ENCODE measurements at regions not wholly inside any gene's neighbourhood (a gene's known extent, or its start where the extent isn't known, plus 50 kb on each side); places are given as distances from the start of the nearest gene placed in this dataset.

DNA sequence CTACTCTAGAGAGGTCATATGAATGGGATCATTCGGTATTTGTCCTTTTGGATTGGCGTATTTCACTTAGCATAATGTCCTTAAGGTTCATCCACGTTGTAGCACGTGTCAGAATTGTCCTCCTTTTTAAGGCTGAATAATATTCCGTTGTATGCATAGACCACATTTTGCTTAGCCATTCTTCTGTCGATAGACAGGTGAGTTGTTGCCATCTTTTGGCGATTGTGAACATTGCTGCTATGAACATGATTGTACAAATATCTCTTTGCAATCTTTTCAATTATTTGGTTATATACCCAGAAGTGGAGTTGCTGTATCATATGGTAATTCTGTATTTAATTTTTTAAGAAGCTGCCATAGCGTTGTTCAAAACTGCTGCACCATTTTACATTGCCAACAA, 52.4 kb upstream of the GOLGA8J start:
- H3K4me1 Mint-ChIP-seq (ENCODE audit: low read depth, unreplicated experiment): no peaks in the 10 kb centered on the region

DNA sequence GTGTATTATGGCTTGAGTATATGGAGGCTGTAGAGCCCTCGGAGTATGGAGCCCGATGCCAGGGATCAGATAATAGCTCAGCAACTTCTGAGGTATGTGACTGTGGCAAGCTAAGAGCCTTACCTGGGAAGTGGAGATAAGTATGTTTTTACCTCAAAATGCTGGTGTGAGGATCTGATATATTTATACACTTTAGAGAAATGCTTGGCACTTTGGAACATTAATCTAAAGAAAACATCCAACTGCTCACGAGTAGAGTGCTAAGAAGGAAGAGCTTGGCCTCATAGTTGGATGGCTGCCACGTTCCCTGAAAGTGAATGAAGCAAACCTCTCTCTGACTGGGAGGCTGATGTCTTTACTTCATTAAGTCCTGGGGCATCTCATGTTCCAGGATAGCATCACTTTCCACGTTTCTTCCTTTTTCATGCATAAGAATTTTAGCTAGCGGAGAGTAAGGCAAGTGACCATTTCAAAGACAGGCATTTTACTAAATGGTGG, 58.9 kb upstream of the GOLGA8J start:
- peaks cover 29% of the 10 kb centered on the region for H3K27me3 Mint-ChIP-seq (ENCODE audit: unreplicated experiment)
- CTCF ChIA-PET: interaction anchor here (0.6 kb wide), 1 partner anchor 31 kb away, joined by 3 read pairs; no protein-coding TSS in a partner anchor
- intact Hi-C loops (cut with micrococcal nuclease; ENCODE audit: unreplicated experiment): no loop called here
- no peak for DNase-seq
- TF ChIP-seq, protein P1, sequence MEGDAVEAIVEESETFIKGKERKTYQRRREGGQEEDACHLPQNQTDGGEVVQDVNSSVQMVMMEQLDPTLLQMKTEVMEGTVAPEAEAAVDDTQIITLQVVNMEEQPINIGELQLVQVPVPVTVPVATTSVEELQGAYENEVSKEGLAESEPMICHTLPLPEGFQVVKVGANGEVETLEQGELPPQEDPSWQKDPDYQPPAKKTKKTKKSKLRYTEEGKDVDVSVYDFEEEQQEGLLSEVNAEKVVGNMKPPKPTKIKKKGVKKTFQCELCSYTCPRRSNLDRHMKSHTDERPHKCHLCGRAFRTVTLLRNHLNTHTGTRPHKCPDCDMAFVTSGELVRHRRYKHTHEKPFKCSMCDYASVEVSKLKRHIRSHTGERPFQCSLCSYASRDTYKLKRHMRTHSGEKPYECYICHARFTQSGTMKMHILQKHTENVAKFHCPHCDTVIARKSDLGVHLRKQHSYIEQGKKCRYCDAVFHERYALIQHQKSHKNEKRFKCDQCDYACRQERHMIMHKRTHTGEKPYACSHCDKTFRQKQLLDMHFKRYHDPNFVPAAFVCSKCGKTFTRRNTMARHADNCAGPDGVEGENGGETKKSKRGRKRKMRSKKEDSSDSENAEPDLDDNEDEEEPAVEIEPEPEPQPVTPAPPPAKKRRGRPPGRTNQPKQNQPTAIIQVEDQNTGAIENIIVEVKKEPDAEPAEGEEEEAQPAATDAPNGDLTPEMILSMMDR (IDR thresholded peaks at IDR 0.05; ENCODE audit: unreplicated experiment): no peak
- H3K27ac Mint-ChIP-seq (ENCODE audit: unreplicated experiment): no peak overlapping the region
- no peaks in the 10 kb centered on the region for H3K9me3 Mint-ChIP-seq (ENCODE audit: low read depth, unreplicated experiment)
- no peaks in the 10 kb centered on the region for H3K4me1 Mint-ChIP-seq (ENCODE audit: low read depth, unreplicated experiment)
- no peaks in the 10 kb centered on the region for H3K36me3 Mint-ChIP-seq (ENCODE audit: insufficient read depth, unreplicated experiment)
- no peak overlapping the region for H3K4me3 Mint-ChIP-seq (ENCODE audit: low read depth, unreplicated experiment)
- no TSS peak for BruUV-seq (replicated peaks)

More for the DNA sequence above, 52.4 kb upstream of the GOLGA8J start:
- TF ChIP-seq, protein P1 (IDR thresholded peaks at IDR 0.05; ENCODE audit: unreplicated experiment): no peak
- no TSS peak for BruUV-seq (replicated peaks)
- H3K27ac Mint-ChIP-seq (ENCODE audit: unreplicated experiment): no peak overlapping the region
- CTCF ChIA-PET: no interaction called here
- no peaks in the 10 kb centered on the region for H3K27me3 Mint-ChIP-seq (ENCODE audit: unreplicated experiment)
- intact Hi-C loops (cut with micrococcal nuclease; ENCODE audit: unreplicated experiment): no loop called here
- H3K36me3 Mint-ChIP-seq (ENCODE audit: insufficient read depth, unreplicated experiment): no peaks in the 10 kb centered on the region
- H3K4me3 Mint-ChIP-seq (ENCODE audit: low read depth, unreplicated experiment): no peak overlapping the region
- no peak for DNase-seq
- H3K9me3 Mint-ChIP-seq (ENCODE audit: low read depth, unreplicated experiment): no peaks in the 10 kb centered on the region

DNA sequence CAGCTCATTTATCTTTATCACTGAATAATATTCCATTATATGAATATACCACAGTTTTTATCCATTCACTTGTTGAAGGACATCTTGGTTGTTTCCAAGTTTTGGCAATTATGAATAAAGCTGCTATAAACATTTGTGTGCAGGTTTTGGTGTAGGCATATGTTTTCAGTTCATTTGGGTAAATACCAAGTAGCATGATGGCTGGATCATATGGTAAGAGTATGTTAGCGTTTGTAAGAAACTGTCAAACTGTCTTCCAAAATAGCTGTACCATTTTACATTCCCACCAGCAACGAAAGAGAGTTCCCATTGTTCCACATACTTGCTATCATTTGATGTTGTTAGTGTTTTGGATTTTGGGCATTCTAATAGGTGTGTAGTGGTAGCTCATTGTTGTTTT, 72.0 kb upstream of the GOLGA8J start:
- Mint-ChIP-seq H3K27me3 (ENCODE audit: unreplicated experiment) (no peaks in the 10 kb centered on the region), H3K4me1 (ENCODE audit: low read depth, unreplicated experiment) (no peaks in the 10 kb centered on the region), H3K4me3 (ENCODE audit: low read depth, unreplicated experiment) (no peak overlapping the region), H3K9me3 (ENCODE audit: low read depth, unreplicated experiment) (no peaks in the 10 kb centered on the region), H3K36me3 (ENCODE audit: insufficient read depth, unreplicated experiment) (no peaks in the 10 kb centered on the region), H3K27ac (ENCODE audit: unreplicated experiment) (no peak overlapping the region)
- intact Hi-C loops (cut with micrococcal nuclease; ENCODE audit: unreplicated experiment): no loop called here
- no TSS peak for BruUV-seq (replicated peaks)
- TF ChIP-seq, protein P1 (IDR thresholded peaks at IDR 0.05; ENCODE audit: unreplicated experiment): no peak
- DNase-seq: no peak
- CTCF ChIA-PET: no interaction called here

DNA sequence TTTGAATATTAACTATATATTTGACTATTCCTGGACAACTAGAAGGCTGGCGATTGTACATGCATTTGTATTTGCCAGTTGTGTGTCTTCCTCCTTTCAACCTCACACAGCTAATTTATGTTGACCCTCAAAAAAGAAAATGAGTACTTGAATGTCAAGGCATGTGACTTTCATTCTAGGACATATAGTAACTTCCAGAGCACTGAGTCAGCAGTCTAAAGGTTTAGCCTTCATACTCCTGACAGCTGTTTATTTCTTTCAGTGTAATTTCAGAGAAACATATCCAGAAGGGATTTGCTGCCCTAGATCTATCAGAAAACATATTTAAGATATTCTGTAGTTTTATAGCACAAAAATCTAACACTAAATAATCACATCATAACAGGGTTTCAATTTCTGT, 74.6 kb upstream of the GOLGA8J start:
- no peak for DNase-seq
- Mint-ChIP-seq H3K9me3 (ENCODE audit: low read depth, unreplicated experiment) (no peaks in the 10 kb centered on the region), H3K4me3 (ENCODE audit: low read depth, unreplicated experiment) (no peak overlapping the region), H3K27me3 (ENCODE audit: unreplicated experiment) (no peaks in the 10 kb centered on the region), H3K27ac (ENCODE audit: unreplicated experiment) (no peak overlapping the region), H3K4me1 (ENCODE audit: low read depth, unreplicated experiment) (no peaks in the 10 kb centered on the region), H3K36me3 (ENCODE audit: insufficient read depth, unreplicated experiment) (no peaks in the 10 kb centered on the region)
- TF ChIP-seq, protein P1 (IDR thresholded peaks at IDR 0.05; ENCODE audit: unreplicated experiment): no peak
- no TSS peak for BruUV-seq (replicated peaks)
- intact Hi-C loops (cut with micrococcal nuclease; ENCODE audit: unreplicated experiment): no loop called here
- CTCF ChIA-PET: no interaction called here

Measured in Calu3 (cell line).